GM21447 (cell line): ENCODE measurements at regions not wholly inside any gene's neighbourhood (a gene's known extent, or its start where the extent isn't known, plus 50 kb on each side); places are given as distances from the start of the nearest gene placed in this dataset.

Source experiments
- ATAC-seq: cut with Tn5 transposase; IDR thresholded peaks from one replicate; pipeline ENCODE4 v1.9.1; 2021; ENCODE audit not compliant: unreplicated experiment

- ATAC-seq: no peak
Observed at GRCh38 chr13:47523771-47524170, 477.3 kb downstream of the SUCLA2 start.

- ATAC-seq: no peak
Observed at GRCh38 chr13:47521890-47522487, 479.1 kb downstream of the SUCLA2 start.

GRCh38 chr13:47519626-47520025 lies 481.4 kb downstream of the SUCLA2 start:
- ATAC-seq: no peak

DNA sequence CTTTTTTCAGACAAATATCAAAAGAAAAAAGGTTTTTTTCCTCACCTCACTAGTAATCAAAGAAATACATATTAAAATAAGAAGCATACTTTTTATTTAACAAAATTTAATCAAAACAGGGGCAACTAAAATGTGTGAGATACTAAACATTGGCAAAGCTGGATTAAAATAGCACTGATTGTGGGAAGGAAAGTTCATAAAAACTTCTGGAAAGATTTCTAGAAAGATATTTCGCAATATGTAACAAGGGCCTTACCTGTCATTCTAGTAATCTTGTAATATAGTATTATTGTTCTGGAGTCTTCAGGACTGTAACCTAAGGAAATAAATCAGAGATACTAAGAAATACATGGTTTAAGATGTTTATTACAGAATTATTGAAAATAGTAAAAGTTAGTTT lies 482.5 kb downstream of the SUCLA2 start:
- no peak for ATAC-seq

GRCh38 chr13:47511647-47512046 lies 489.4 kb downstream of the SUCLA2 start:
- ATAC-seq: no peak

- no peak for ATAC-seq
Observed at GRCh38 chr13:47508527-47509228, 492.4 kb downstream of the SUCLA2 start.

- no peak for ATAC-seq
Observed at GRCh38 chr13:47503475-47503874, 497.6 kb downstream of the SUCLA2 start.

DNA sequence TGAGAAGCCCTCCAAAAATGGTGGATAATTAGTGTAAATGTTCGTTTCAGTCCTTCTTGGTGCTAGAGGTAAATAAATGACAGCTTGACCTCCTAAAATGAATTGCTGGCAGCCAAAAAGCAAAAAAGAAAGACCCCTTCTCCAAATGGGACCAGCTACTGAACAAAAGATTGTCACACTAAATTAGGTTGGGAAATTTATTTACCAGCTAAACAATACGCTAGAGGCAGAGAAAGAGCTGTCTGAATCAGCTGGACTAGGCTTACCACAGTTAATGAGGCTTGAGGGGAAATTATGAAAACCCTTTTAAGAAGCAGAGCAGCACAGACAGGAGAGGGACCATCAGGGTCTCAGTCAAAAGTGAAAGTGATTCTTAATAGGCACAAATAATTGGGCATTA lies 498.9 kb downstream of the SUCLA2 start:
- no peak for ATAC-seq

- no peak for ATAC-seq
Observed at GRCh38 chr13:47499358-47500150, 501.5 kb downstream of the SUCLA2 start.

GRCh38 chr13:47484548-47484947 lies 516.5 kb downstream of the SUCLA2 start:
- ATAC-seq: no peak

- ATAC-seq: no peak
Observed at GRCh38 chr13:47481536-47481935, 519.5 kb downstream of the SUCLA2 start.

- ATAC-seq: no peak
Observed at GRCh38 chr13:47480951-47481350, 520.1 kb downstream of the SUCLA2 start.

DNA sequence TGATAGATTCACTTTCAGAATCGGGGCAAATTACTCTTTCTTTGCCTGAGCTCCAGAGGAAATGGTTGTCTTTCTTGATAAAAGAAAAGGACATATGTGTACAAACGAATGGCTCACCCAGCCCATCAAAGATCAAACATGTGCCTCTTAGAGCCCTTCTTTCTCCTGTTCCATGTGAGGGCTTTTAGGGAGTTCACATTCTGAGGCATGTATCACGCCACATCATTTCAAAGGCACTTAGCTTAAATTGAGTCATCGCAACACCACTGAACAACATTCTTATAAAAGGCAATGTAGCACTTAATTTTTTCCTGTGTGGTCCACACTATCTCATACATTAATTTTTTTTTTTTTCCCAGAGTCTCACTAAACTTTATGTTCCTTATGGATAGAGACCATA lies 521.0 kb downstream of the SUCLA2 start:
- no peak for ATAC-seq

DNA sequence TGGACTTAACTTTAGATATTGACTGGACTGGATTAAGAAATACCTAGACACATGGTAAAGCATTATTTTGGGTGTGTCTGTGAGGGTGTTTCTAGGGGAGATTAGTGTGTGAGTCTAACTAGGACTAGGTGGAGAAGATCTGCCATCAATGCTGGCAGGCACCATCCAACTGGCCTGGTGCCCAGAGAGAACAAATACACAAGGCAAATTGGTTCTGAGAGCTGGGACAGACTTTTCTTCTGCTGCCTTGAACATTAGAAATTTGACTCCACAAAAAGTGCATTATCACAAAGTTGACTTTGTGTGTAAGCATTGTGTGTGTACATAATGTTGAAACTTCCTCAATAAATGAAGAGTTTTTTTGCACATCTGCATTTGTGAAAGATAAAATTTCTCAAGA lies 522.1 kb downstream of the SUCLA2 start:
- ATAC-seq: no peak

DNA sequence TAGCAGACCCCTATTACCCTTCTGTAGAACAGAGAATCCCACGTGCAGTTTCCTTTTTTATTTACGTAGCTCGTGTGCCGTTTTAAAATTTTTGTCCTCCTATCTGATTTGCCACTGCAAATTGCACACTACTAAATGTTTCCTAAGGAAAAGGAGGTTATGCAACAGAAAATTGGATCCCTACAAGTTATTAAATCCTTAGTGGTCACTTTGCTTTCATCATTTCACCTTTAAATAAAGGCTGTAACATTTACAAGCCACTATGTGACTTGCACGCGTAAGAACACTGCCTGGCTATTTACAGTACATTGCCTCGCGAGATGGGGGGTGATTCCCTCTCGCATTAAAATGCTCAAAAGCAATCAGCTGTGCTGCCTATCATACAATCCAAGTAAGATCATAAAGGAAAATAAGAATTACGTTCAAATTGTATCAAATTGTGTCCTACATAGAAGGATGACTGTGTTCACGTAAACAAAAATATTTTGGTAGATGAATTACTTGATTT lies 525.6 kb downstream of the SUCLA2 start:
- no peak for ATAC-seq

DNA sequence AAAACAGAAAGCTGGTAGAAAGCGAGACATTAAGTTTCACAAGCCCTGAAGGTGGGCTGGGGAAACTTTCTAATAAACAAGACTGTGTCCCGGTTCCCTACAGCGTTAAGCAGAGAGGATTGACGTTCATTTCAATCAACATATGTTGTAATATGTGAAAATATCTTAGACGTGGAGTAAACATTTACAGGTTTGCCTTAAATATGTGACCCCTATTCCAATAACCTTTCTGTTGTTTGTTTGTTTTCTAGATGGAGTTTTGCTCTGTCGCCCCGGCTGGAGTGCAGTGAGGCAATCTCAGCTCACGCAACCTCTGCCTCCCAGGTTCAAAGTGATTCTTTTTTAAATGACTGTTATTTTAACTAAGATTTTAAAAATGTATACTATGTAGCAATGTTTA lies 526.2 kb downstream of the SUCLA2 start:
- ATAC-seq: no peak

- ATAC-seq: no peak
Observed at GRCh38 chr13:47474326-47474725, 526.7 kb downstream of the SUCLA2 start.

DNA sequence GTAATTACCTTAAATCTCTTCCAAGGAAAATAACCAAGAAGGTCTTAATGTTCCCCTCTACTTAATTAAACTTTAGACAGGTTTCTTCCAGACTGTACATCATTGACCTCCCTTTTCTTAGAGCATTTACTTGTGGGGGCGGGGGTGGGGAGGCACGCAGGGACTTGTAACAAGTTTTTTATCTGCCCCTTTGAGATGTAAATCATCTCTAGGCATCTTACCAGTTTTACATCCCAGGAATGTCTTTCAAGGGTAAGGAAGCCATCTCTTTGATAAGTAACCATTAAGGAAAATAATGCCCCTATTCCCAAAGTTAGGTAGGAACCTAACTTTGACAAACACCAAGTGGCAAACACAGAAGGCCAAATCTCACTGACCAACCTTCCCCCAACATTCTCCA lies 528.6 kb downstream of the SUCLA2 start:
- ATAC-seq: no peak

GRCh38 chr13:47463726-47464125 lies 537.3 kb downstream of the SUCLA2 start:
- ATAC-seq: no peak

DNA sequence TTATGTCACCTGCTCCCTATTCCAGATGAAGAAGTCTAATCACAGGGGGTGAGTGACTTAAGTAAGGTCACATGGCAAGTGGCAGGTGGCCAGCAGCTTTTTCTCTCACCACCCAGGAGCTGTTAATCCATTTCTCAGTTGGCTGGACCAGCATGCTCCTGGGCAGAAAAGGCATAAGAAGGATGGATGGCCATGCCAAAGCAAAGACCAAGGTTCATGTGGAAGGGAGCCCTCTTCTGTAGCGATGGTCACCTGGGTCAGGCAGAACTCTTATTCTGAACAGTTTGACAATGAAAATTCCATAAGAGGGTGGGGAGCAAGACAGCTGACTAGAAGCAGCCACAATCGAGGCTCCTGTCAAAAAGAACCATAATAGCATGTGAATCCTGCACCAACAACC lies 538.1 kb downstream of the SUCLA2 start:
- no peak for ATAC-seq

GRCh38 chr13:47461816-47462215 lies 539.3 kb downstream of the SUCLA2 start:
- ATAC-seq: no peak

- no peak for ATAC-seq
Observed at GRCh38 chr13:47459512-47459911, 541.6 kb downstream of the SUCLA2 start.
